ENCODE measurements at regions not wholly inside any gene's neighbourhood (a gene's known extent, or its start where the extent isn't known, plus 50 kb on each side); places are given as distances from the start of the nearest gene placed in this dataset.

DNA sequence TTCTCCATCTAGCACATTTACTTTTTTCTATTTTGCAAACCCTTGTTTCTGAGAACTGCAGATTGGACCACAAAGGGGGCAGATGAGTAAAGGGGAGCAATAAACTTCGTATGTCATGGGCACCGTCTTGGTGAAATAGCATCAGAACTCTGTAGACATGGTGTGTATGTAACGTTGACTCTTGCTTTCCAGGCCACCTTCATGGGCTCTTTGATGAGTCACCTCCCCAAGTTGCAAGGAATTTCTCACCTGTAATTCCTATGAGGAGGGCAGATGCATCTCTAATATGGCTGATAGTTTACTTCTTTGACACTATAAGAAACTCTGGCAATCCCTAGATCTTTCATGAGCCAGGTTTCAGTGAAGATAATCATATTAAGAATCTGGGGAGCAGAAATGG, 163.4 kb upstream of the PLPPR1 start:
- H3K27ac ChIP-seq = no peak overlapping the region
- TF ChIP-seq, protein P1, sequence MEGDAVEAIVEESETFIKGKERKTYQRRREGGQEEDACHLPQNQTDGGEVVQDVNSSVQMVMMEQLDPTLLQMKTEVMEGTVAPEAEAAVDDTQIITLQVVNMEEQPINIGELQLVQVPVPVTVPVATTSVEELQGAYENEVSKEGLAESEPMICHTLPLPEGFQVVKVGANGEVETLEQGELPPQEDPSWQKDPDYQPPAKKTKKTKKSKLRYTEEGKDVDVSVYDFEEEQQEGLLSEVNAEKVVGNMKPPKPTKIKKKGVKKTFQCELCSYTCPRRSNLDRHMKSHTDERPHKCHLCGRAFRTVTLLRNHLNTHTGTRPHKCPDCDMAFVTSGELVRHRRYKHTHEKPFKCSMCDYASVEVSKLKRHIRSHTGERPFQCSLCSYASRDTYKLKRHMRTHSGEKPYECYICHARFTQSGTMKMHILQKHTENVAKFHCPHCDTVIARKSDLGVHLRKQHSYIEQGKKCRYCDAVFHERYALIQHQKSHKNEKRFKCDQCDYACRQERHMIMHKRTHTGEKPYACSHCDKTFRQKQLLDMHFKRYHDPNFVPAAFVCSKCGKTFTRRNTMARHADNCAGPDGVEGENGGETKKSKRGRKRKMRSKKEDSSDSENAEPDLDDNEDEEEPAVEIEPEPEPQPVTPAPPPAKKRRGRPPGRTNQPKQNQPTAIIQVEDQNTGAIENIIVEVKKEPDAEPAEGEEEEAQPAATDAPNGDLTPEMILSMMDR (conservative IDR thresholded peaks at IDR 0.05) = no peak
- no peak for TF ChIP-seq ZFX (IDR thresholded peaks at IDR 0.05)

DNA sequence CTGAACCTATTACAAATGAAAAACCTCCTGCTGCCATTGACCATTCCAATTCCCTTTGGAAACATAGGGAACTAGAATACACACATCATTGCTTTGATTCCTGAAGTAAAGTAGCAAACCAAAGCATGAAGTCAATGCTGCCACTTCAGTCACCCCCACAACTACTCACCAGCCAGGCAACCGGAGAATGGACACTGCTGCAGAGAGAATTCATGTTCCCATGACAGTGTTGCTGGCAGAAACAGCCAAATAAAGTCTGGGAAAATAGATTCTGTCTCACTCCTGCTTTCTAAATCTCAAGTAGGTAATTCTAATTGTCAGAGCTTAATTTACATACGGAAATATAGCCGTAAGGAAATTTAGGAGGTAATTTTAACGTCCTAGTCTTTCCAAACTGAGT, 162.9 kb upstream of the PLPPR1 start:
- no peak for TF ChIP-seq ZFX (IDR thresholded peaks at IDR 0.05)
- TF ChIP-seq, protein P1 (conservative IDR thresholded peaks at IDR 0.05) = no peak
- H3K27ac ChIP-seq = no peak overlapping the region

DNA sequence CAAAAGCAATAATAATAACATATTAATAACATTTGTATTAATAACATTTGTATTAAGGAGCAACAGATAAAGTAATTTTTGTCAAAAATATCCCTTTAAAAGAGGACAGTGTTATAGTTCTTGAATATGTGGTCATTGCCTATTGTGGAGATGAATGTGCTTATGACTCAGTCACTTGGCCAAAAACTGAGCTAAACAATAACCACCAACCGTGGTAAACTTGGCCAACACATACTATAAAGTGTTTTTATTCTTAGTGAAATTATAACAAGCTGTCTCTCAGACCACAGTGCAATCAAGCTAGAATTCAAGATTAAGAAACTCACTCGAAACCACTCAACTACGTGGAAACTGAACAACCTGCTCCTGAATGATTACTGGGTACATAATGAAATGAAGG, 159.2 kb upstream of the PLPPR1 start:
- H3K27ac ChIP-seq = no peak overlapping the region
- TF ChIP-seq, protein P1 (conservative IDR thresholded peaks at IDR 0.05) = no peak
- TF ChIP-seq ZFX (IDR thresholded peaks at IDR 0.05) = no peak

DNA sequence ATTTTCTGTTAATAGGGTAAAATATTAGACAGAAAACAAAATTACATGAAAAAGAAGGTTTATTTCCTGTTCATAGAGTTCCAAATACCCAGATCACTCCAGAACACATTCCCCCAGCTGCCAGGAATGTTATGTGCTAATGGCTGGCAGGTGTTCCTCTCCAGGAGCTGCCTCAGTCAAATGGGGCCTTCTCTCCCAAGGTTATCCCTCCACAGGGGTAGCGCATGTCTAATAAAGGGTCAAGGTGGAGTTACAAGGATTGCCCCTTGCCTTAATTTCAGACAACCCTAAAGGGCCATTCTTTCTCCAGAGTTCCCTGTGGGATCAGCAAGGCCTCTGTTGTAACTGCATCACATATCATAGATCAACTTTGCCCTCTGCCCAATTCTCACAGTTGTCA, 148.6 kb upstream of the PLPPR1 start:
- H3K27ac ChIP-seq = no peak overlapping the region
- TF ChIP-seq, protein P1 (conservative IDR thresholded peaks at IDR 0.05) = no peak
- no peak for TF ChIP-seq ZFX (IDR thresholded peaks at IDR 0.05)

DNA sequence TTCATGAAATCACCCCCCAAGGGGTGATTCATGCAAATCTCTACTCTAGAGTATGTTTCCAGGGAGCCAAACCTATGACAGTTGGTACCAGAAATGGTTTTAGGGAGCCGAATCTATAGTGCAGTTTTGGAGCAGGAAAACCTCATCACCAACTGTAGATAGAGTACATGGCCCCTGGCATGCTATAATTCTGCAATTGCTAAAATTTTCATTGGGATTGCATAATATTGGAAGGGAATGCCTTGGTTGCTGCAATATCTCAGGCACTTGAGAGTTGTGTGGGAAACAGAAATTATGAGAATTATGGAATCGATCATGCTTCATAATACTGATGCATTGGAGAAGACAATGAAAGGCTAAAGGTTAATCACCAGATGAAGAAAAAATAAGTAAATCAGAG, 148.2 kb upstream of the PLPPR1 start:
- TF ChIP-seq, protein P1 (conservative IDR thresholded peaks at IDR 0.05) = no peak
- no peak for TF ChIP-seq ZFX (IDR thresholded peaks at IDR 0.05)
- no peak overlapping the region for H3K27ac ChIP-seq

DNA sequence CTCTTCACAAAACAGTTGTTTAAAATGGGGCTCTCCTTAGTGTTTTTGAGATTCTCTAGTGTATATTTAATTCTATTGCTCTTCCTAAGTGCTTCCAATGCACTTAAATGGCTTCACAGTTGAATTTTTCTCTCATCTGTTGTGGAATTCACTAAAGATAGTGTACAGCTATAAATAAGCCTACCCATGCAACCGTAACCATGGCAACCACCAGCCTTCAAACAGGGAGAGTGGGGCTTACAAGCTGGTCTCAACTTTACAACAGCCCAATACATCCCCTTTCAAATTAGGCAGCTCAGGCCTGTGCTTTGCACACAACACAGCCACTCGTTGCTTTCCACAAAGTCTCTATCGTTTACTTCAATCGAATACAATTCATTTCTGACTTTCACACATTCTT, 144.0 kb upstream of the PLPPR1 start:
- H3K27ac ChIP-seq = no peak overlapping the region
- TF ChIP-seq, protein P1 (conservative IDR thresholded peaks at IDR 0.05) = no peak
- no peak for TF ChIP-seq ZFX (IDR thresholded peaks at IDR 0.05)

DNA sequence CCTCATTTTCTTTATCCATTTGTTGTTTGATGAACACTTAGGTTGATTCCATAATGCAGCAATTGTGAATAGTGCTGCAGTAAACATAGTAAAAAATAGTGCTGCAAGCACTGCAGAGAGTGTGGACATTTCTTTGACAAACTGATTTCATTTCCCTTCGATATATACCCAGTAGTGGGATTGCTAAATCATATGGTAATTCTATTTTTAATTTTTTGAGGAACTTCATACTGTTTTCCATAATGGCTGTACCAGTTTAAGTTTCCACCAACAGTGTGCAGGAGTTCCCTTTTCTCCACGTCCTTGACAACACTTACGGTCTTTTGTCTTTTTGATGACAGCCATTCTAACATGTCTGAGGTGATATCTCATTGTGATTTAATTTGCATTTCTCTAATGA, 138.2 kb upstream of the PLPPR1 start:
- H3K27ac ChIP-seq = no peak overlapping the region
- no peak for TF ChIP-seq ZFX (IDR thresholded peaks at IDR 0.05)

DNA sequence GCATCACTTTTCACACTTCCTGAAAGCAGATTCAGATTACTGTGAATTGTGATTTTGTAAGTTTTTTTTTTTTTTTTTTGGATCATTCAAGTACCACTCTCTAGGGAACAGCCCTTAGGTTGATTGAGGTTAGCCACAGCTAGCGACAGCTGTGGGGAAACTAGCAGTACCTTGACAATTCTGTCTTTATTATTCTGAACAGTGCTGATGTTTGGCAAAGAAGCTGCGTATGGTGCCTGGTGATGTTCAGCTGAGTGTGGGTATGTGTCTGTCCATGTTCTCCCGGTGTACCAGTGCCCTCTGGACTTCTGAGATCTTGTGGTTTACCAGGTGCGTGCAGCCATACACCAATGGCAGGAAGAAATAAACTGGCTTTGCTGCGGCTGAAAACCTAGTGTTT, 117.3 kb upstream of the PLPPR1 start:
- TF ChIP-seq, protein P1 (conservative IDR thresholded peaks at IDR 0.05) = no peak
- TF ChIP-seq ZFX (IDR thresholded peaks at IDR 0.05) = no peak
- H3K27ac ChIP-seq = no peak overlapping the region

All from C4-2B (cell line).